A673 (cell line): ENCODE measurements at regions not wholly inside any gene's neighbourhood (a gene's known extent, or its start where the extent isn't known, plus 50 kb on each side); places are given as distances from the start of the nearest gene placed in this dataset.

Experiments used
- CTCF ChIP-seq: fragments of 300-800, 200-600 bp; sonication (generic); conservative IDR thresholded peaks from 2 replicates; pipeline ENCODE4 v1.5.1; 2017; ENCODE audit warnings: low read depth, mild to moderate bottlenecking, antibody characterized with exemption, low read length, moderate library complexity, mixed read lengths
- EZH2 ChIP-seq: fragments of 200-600 bp; sonication (generic); IDR thresholded peaks from 2 replicates; pipeline ENCODE4 v1.6.1; 2017; ENCODE audit warnings: borderline replicate concordance, low read depth, mild to moderate bottlenecking, mixed read lengths, antibody characterized with exemption, low read length; ENCODE audit not compliant: poor library complexity, severe bottlenecking

GRCh38 chr13:65605396-65605795 lies 1624.7 kb downstream of the PCDH9 start:
- TF ChIP-seq CTCF: no peak
- no peak for TF ChIP-seq EZH2
